ENCODE measurements at regions not wholly inside any gene's neighbourhood (a gene's known extent, or its start where the extent isn't known, plus 50 kb on each side); places are given as distances from the start of the nearest gene placed in this dataset.

- no peak for TF ChIP-seq CTCF (IDR thresholded peaks at IDR 0.05; ENCODE audit: unreplicated experiment)
- H3K9me3 Mint-ChIP-seq (ENCODE audit: low read depth, unreplicated experiment) = no peaks in the 10 kb centered on the region
- no peak overlapping the region for H3K27ac Mint-ChIP-seq (ENCODE audit: unreplicated experiment)
- intact Hi-C loops (cut with micrococcal nuclease; ENCODE audit: unreplicated experiment) = no loop called here
- BruUV-seq (replicated peaks) = no TSS peak
- H3K4me3 Mint-ChIP-seq (ENCODE audit: low read depth, unreplicated experiment) = no peak overlapping the region
- DNase-seq = no peak
- CTCF ChIA-PET = no interaction called here
- H3K4me1 Mint-ChIP-seq (ENCODE audit: low read depth, unreplicated experiment) = no peaks in the 10 kb centered on the region
- no peaks in the 10 kb centered on the region for H3K27me3 Mint-ChIP-seq (ENCODE audit: unreplicated experiment)
- no peaks in the 10 kb centered on the region for H3K36me3 Mint-ChIP-seq (ENCODE audit: insufficient read depth, unreplicated experiment)
Measured at GRCh38 chr2:187749804-187750431, 195.7 kb upstream of the TFPI start.

- H3K27me3 Mint-ChIP-seq (ENCODE audit: unreplicated experiment) = no peaks in the 10 kb centered on the region
- intact Hi-C loops (cut with micrococcal nuclease; ENCODE audit: unreplicated experiment) = no loop called here
- DNase-seq = no peak
- no peak overlapping the region for H3K4me3 Mint-ChIP-seq (ENCODE audit: low read depth, unreplicated experiment)
- no peak overlapping the region for H3K27ac Mint-ChIP-seq (ENCODE audit: unreplicated experiment)
- no peak for TF ChIP-seq CTCF (IDR thresholded peaks at IDR 0.05; ENCODE audit: unreplicated experiment)
- H3K4me1 Mint-ChIP-seq (ENCODE audit: low read depth, unreplicated experiment) = peaks cover 3% of the 10 kb centered on the region
- no TSS peak for BruUV-seq (replicated peaks)
- CTCF ChIA-PET = no interaction called here
- H3K9me3 Mint-ChIP-seq (ENCODE audit: low read depth, unreplicated experiment) = no peaks in the 10 kb centered on the region
- H3K36me3 Mint-ChIP-seq (ENCODE audit: insufficient read depth, unreplicated experiment) = no peaks in the 10 kb centered on the region
Measured at GRCh38 chr2:187768995-187769394, 214.8 kb upstream of the TFPI start.

GRCh38 chr2:187769437-187769836, 215.2 kb upstream of the TFPI start:
- Mint-ChIP-seq H3K27me3 (ENCODE audit: unreplicated experiment) (no peaks in the 10 kb centered on the region), H3K4me3 (ENCODE audit: low read depth, unreplicated experiment) (no peak overlapping the region), H3K36me3 (ENCODE audit: insufficient read depth, unreplicated experiment) (no peaks in the 10 kb centered on the region), H3K4me1 (ENCODE audit: low read depth, unreplicated experiment) (peaks cover 8% of the 10 kb centered on the region), H3K9me3 (ENCODE audit: low read depth, unreplicated experiment) (no peaks in the 10 kb centered on the region), H3K27ac (ENCODE audit: unreplicated experiment) (no peak overlapping the region)
- no peak for TF ChIP-seq CTCF (IDR thresholded peaks at IDR 0.05; ENCODE audit: unreplicated experiment)
- CTCF ChIA-PET = no interaction called here
- intact Hi-C loops (cut with micrococcal nuclease; ENCODE audit: unreplicated experiment) = no loop called here
- no peak for DNase-seq
- no TSS peak for BruUV-seq (replicated peaks)

- Mint-ChIP-seq H3K4me1 (ENCODE audit: low read depth, unreplicated experiment) (peaks cover 28% of the 10 kb centered on the region), H3K27me3 (ENCODE audit: unreplicated experiment) (no peaks in the 10 kb centered on the region), H3K9me3 (ENCODE audit: low read depth, unreplicated experiment) (no peaks in the 10 kb centered on the region), H3K27ac (ENCODE audit: unreplicated experiment) (no peak overlapping the region), H3K4me3 (ENCODE audit: low read depth, unreplicated experiment) (no peak overlapping the region), H3K36me3 (ENCODE audit: insufficient read depth, unreplicated experiment) (no peaks in the 10 kb centered on the region)
- no peak for DNase-seq
- no TSS peak for BruUV-seq (replicated peaks)
- no peak for TF ChIP-seq CTCF (IDR thresholded peaks at IDR 0.05; ENCODE audit: unreplicated experiment)
- intact Hi-C loops (cut with micrococcal nuclease; ENCODE audit: unreplicated experiment) = no loop called here
- CTCF ChIA-PET = interaction anchor here (0.6 to 0.7 kb wide), 3 partner anchors 15 to 143 kb away, joined by 3 to 4 read pairs (median 4); no protein-coding TSS in a partner anchor
Measured at GRCh38 chr2:187774551-187775071, 220.4 kb upstream of the TFPI start.
